Amygdala (tissue), 56 donors: ENCODE measurements at regions not wholly inside any gene's neighbourhood (a gene's known extent, or its start where the extent isn't known, plus 50 kb on each side); places are given as distances from the start of the nearest gene placed in this dataset.

Experiments used
- DNase-seq, 56 donors: peaks; one replicate each; lab custom pipeline; 2025; lab: John Stamatoyannopoulos, UW

DNA sequence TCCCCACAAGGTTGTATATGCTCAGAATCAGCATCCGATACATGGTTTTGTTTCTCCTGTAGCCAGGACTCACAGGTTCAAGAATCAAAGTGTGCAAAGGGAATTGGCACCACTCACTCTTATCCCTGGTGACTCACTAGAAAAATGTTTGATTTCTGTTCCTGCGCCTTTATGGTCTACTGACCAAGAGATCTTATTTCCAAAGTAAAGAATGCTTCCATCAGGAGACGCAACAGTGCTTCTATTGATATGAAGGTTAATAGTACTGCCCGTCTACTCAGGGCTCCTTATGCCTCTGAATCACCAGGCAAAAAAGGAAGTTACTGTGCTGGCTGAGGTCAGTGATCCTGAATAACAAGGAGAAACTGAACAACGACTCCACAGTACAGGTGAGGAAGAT lies 1392.0 kb upstream of the PRMT6 start:
- DNase-seq, result no peak

DNA sequence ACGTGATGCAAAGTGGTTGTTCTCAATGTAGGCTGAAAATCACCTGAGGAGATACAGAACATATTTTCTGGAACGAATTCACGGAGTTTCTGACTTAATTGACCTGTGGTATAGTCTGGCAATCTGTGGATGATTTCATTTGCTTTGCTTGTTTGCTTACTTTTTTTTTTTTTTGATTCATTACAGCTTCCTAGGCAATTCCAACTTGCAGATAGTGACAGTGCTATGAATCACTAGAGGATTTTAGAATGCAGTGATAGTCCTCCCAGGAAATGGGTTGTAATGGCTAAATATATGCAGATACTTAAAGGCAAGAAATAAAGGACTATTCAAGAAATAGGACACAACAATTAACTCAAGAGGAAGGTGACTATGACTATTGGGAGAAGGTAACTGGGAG lies 1378.1 kb upstream of the PRMT6 start:
- no peak for DNase-seq

DNA sequence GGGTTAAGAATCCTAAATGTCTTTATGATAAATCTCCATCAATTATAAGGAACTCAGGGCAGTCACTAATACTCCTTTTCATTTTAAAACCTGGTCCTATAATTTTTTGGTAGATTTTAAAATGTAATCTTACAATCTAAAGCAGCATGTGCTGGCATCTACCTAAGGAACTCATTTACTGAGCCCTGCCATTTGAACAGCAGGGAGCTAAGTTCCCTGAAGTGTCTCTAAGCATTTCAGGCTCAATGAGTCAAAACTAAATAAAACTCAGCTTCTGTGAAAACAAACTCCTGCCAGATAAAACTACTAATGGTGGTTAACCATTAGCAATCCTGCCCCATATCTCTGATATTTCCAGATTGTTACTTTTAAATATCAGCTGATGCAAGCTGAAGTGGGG lies 1371.8 kb upstream of the PRMT6 start:
- DNase-seq, result no peak

DNA sequence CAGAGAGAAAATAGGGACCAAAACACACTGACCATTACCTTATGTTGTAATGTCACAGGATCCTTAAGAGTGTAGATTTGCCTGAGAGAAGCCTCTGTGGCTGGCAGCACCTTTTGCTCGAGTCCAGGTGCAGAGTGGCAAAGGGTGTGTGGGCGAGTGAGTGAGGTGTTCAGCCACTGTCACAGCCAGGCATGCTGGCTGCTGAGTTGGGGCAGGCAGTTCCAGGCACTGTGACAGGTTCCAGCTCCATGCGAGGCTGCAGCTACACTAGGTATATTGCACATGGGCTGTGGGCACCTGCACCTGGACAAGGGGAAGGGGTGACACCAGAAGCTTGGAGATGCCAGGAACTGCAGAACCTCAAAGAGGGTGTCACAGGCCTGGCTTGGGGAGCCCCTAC lies 1370.4 kb upstream of the PRMT6 start:
- no peak for DNase-seq

DNA sequence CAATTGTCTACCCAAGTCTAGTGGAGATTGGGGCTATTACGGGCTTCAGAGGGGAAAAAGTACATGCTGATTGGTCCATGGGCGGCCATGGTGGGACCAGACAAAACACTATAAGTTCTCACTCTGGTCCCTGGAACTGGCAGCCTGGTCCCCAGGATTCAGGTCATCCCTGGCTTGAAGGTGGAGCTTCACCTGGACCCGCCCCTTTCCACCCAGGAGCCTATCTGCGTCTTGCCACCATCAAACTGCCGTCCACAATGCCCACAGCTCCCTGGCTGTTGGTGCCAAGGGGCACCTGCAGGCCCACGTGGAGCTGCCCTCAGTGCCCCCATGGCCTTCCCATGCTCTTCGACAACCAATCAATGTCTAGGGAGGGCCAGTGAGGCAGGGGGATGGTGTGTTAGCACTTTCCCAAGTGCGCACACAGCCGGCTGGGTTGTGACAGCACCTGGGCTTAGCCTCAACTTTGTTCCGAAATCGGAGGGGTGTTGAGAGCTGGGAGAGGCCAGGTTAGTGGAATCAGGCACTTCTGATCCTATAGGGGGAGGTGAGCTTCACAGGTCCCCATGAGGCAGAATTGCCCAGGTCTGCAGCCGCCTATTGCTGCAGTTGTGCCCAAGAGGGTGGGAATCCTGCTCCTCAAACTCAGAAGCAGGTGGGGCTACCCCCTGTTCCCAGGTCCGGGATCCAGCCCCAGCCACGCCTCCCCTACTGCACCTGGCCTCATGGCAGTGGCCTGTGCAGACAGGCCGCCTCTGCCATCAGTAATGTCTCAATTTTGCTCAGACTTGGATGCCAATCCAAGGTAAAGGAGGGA lies 1369.4 kb upstream of the PRMT6 start:
- DNase-seq, result no peak

DNA sequence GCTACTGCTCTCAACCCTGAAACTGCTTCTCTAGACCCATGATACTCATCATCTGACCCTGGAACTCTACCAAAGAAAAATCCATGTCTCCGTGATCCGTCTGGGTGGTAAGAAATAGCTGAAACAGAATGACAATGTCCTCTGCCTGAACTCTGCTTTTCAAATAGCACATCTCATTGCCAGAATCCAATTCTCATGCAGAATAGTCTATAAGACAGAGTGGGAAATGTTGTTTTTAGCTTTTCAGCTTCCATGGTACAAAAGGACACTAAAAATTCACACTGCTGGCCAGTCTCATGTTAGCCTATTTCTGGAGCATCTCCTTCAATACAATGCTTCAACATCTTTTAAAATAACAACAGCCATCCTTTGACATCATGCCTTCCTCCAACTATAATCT lies 1355.8 kb upstream of the PRMT6 start:
- no peak for DNase-seq

DNA sequence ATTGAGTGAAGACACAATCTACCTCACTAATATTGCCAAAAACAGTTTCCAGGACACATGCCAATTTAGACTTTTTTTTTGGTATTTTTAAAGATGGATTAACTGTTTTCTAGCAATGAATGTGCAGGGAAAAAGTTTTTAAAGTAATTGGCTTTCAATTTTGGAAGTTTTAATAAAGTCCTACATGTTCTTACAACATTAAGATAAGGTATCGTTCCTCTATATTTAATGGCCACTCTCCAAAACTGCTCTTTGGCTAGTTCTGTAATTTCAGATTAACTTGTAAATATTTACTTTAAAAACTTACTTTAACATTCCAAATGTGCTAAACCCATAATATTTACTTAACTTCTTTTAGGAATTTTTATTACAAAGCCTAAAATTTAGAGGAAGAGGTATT lies 1332.2 kb upstream of the PRMT6 start:
- no peak for DNase-seq

DNA sequence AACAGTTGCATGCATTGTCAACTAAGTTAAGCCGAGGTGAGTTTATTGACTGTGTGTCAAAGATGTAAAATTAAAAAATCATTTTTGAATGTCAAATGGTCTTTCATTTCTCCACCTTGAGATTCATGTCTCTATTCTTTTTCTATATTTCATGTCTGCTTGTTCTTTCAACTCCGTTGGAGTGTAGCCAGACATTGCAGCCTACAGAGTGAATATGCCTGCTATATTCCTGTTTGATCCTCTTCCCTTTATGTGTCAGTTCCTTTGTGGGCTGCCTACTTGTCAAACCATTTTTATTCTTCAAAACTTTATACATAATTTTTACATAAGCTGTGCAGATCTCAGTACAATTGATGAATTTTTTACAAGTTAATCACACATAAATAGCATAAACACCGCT lies 1325.8 kb upstream of the PRMT6 start:
- DNase-seq, result no peak

DNA sequence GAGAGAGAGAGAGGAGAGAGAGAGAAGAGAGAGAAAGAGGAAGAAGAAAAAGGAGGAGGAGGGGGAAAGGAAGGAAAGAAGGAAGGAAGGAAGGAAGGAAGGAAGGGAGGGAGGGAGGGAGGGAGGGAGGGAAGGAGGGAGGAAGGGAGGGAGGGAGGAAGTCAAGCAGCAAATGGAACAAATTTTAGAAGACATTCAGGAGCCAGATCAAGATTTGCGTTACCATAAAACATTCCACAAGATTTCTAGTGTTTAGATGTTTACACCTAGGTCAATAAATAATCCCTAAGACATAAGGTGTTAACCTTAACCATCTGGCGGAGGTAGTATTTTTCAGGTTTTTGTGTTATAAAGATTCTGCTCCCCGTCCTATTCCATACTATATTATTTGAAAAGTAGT lies 1320.1 kb upstream of the PRMT6 start:
- no peak for DNase-seq

DNA sequence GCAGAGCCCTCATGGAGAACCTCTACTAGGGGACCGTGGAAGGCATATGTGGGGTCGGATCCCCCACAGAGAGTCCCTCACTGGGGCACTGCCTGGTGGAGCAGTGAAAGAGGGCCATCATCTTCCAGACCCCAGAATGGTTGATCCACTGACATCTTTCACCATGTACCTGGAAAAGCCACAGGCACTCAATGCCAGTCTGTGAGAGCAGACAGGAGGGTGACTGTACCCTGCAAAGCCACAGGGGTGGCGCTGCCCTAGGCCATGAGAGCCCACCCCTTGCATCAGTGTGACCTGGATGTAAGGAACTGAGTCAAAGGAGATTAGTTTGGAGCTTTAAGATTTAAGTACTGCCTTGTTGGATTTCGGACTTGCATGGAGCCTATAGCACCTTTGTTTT lies 1276.7 kb upstream of the PRMT6 start:
- DNase-seq, result no peak

DNA sequence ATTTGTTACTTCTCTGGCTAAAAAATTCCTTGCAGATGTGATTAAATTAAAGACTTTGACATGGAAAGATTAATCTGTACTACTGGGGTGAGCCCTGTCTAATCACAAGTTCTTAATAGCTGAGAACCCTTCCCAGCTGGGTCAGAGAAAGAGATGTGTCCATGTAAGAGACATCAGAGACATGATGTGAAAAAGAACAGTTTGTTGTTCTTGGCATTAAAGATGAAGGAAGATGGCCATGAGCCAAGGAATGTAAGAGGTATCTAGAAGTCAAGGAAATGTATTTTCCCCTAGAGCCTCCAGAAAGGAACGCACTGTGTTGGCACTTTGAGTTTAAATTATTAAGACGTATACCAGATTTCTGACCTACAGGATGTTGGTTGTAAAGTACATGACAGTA lies 1271.5 kb upstream of the PRMT6 start:
- DNase-seq, result no peak

DNA sequence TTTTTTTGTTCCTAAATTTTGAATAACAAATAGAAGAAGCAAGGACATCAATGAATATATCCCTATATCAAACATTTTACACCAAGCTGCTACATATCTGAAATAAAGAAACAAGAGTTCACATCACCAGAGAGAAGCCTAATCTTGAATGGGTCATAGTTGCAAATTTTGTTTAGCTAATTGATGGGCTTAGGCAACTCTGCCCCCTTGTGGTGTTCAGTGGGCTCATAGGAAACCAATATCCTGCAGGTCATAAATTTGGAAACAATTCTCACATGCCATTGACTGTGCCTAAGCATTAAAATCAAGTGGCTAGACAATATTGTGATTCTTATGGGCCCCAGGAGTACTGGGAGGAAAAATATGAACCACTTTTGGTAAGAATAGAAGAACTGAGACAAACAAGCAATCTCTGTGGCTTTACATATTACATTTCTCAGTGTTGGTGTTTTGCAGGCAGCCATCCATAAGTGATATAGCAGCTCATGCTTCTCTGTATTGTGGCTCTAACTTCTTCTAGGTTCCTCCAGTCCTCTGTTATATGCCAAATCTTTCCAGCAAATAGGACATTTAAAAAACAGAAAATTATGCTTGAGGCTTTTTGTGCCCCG lies 1262.8 kb upstream of the PRMT6 start:
- peak in 15 of 56 donors; percentile 2 to 56 (median 13) for DNase-seq

DNA sequence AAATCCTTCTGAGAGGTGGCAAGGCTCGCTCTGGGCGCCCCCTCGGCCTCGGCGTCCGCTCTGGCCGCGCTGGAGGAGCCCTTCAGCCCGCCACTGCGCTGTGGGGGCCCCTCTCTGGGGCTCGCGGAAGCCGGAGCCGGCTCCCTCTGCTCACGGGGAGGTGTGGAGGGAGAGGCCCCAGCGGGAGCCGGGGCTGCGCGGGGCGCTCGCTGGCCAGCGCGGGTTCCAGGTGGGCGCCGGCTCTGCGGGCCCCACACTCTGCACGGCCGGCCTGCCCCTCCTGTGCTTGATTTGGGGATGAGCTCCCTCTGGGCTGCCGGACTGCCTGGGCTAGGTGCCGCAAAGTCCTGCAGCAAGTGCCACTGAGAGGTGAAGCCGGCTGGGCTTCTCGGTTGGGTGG lies 1260.7 kb upstream of the PRMT6 start:
- no peak for DNase-seq

DNA sequence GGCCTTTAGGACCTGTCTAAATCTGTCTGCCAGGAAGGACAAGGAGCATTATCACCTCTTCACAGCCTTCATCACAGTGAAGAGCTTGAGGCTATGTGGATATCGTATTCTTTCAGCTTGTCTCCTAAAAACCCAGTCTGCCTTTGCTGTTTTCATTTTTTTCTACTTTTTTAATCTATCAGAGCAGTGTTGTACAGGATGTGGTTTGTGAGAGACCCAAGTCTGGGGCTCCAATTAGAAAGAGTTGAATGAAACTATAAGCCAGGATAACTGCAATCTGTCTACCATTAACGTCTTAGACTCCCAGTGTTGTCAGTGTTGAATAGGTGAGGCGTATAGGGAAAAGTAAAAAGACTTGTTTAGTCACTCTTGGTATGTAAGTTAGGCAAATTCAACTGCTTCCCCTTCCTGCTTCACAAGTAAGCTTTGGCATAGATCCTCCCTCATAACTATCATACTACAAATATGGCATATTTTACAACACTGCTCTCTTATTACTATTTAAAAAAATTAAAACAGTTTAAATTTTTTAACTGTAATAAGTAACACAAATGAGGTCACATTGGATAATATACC lies 1225.8 kb upstream of the PRMT6 start:
- DNase-seq, result no peak

DNA sequence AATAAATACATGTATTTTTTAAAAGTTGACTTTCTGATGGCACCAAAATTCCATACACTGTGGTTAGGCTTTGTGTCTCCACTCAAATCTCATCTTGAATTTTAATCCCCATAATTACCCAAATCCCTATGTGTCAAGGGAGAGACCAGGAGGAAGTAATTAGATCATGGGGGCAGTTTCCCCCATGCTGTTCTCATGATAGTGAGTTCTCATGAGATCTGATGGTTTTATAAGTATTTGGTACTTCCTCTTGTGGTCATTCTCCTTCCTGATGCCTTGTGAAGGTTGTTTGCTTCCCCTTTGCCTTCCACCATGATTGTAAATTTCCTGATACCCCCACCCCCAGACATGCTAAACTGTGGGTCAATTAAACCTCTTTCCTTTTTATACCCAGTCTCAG lies 1218.4 kb upstream of the PRMT6 start:
- no peak for DNase-seq

DNA sequence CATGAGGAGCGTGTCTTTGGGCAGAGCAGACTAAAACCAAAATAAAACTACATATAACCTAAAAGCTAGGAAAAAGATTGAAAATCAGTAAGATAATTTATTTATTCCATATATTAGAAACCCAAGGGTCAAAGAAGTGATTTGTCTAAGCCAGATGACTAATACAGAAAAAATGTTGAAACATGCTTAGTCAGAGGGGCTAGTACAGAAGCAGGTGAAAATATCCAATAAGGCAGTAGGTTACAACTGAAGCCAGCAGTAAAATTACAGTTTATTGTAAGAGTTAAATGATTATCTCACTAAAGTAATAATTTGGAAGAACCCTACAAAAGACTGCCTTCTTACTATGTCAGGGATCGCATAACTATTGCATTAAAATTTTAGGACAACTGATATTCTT lies 1190.9 kb upstream of the PRMT6 start:
- no peak for DNase-seq

DNA sequence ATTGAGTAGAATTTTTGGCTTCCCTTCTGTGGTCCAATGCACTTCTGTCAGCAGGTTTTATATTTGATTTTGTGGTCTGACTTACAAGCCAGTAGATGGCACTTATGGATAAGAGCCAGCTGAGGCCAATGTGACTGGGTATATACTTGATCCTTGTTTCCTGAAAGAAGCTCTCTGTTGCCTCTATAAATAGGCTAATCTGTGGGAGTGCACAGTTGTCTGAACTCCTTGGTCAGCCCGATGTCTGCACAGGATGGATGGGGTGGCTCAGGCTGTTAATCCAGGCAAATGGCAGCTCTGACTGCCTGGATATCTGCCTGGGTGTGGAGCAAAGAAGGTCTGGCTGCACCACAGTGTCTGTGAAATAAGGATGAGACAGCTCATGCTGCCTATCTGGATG lies 1183.7 kb upstream of the PRMT6 start:
- DNase-seq, result no peak

DNA sequence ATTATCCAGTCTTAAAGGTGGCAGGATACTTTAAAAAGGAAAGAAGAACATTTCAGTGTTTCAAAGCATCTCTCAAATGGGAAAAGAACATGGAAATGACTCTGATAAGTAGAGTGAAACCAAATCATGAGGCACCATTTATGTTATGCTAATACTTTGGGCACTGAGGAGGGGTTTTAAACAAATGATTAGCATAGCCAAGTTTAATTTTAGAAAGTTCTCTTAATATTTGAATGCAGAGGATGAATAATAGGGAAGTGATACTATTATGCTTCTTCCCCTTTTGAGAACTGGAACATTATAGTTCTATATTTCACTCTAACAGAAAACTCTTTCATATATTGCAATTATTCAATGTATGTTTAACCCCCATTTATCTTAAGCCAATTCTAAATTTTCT lies 1181.9 kb upstream of the PRMT6 start:
- DNase-seq, result no peak

DNA sequence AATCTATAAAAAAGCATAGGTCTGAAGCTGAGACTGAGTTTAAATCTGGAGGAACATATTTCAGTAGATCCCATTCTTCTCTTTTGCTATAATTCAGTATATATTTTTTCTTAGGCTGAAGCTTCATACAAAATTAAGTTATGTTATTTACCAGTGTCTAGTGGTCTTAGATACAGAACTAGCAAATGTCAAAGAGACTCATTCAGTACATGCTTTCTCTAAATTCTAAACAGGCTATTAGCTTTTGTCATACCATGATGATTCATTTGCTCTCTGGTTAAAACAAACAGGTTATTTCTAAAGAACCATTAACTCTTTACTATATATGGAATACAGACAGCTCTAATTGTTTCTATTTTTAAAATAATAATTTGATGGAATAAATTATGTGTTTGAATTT lies 1170.2 kb upstream of the PRMT6 start:
- DNase-seq, result no peak

DNA sequence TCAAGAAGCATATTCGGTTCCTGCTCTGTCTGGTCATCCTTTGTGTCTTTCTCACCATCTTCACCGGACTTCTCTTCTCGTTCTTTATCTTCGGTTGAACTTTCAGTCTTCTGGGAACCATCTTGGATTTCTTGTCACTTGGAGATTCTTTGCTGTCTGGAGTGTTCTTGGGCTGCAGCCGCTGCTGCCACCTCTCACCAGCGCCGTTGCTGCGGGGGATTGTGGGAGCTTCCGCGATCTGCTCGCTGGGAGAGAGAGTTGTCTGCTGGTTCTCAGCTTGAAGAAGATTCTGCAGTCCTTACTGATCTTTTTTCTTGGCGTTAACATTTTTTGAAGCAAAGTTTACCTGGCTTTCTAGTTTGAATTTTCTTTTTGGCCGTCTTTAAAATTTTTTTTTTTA lies 1165.2 kb upstream of the PRMT6 start:
- no peak for DNase-seq

DNA sequence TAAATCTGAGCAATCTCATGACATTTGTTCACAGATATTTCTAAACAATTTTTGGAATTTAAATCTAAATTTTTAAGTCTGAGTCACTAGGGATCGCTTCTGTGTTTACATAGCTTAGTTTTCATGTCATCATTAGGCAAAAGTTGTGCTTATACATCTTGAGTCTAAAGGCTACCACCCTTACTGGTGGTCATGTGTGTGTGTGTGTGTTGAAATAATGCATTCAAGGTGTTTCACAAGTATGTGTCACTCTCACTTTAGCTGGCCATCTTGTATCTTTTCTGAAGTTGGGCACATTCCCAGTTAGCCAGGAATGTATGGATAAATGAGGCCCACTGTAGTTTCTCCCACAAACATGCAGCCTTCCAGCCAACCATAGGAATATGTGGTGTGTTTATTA lies 1162.5 kb upstream of the PRMT6 start:
- DNase-seq, result no peak

DNA sequence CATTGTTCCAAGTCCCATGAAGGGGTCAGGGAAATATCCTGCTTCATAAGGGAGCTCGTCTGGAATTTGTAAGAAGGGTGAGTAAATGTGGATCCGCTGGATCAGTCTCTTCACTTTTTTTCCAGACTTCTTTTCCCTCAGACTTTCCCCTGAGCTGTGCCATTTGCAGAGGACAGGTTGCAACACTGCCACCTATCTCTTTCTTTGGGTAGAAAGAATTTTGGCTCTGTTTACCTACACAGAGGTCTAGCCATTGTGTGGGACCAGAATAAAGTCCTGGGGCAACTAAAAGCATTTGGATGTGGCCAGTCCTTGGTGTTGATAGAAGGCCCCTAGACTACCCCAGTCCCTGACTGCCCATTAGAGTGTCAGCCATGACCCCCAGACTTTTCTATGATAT lies 1146.7 kb upstream of the PRMT6 start:
- no peak for DNase-seq
